GM20431 (cell line): ENCODE measurements at regions not wholly inside any gene's neighbourhood (a gene's known extent, or its start where the extent isn't known, plus 50 kb on each side); places are given as distances from the start of the nearest gene placed in this dataset.

Experiments used
- in situ Hi-C: fragments of 300-500 bp; cut with MseI, MboI; formaldehyde crosslinking; loops from one replicate; pipeline ENCODE4 v1.15.0; 2020; ENCODE audit warnings: low sequenced_read_pairs; ENCODE audit not compliant: unreplicated experiment

GRCh38 chr15:94743668-94744067 lies 512.3 kb downstream of the MCTP2 start:
- in situ Hi-C loops = no loop called here

- in situ Hi-C loops = no loop called here
Measured at GRCh38 chr15:94744080-94744793, 512.9 kb downstream of the MCTP2 start.

GRCh38 chr15:94745371-94745770 lies 514.0 kb downstream of the MCTP2 start:
- in situ Hi-C loops = no loop called here

GRCh38 chr15:94747510-94747909 lies 516.1 kb downstream of the MCTP2 start:
- in situ Hi-C loops = no loop called here

- in situ Hi-C loops = no loop called here
Measured at GRCh38 chr15:94749811-94750617, 518.7 kb downstream of the MCTP2 start.

GRCh38 chr15:94760348-94760747 lies 529.0 kb downstream of the MCTP2 start:
- in situ Hi-C loops = no loop called here

- in situ Hi-C loops = no loop called here
Measured at GRCh38 chr15:94761574-94761973, 530.2 kb downstream of the MCTP2 start.

- in situ Hi-C loops = no loop called here
Measured at GRCh38 chr15:94769089-94769488, 537.7 kb downstream of the MCTP2 start.

- in situ Hi-C loops = no loop called here
Measured at GRCh38 chr15:94770199-94770598, 538.8 kb downstream of the MCTP2 start.

GRCh38 chr15:94777037-94777436 lies 545.7 kb downstream of the MCTP2 start:
- in situ Hi-C loops = no loop called here

- in situ Hi-C loops = no loop called here
Measured at GRCh38 chr15:94778840-94779239, 547.5 kb downstream of the MCTP2 start.

- in situ Hi-C loops = no loop called here
Measured at GRCh38 chr15:94780166-94780565, 548.8 kb downstream of the MCTP2 start.

GRCh38 chr15:94785091-94785490 lies 553.7 kb downstream of the MCTP2 start:
- in situ Hi-C loops = no loop called here

- in situ Hi-C loops = no loop called here
Measured at GRCh38 chr15:94791008-94791407, 559.6 kb downstream of the MCTP2 start.

- in situ Hi-C loops = no loop called here
Measured at GRCh38 chr15:94791510-94791909, 560.1 kb downstream of the MCTP2 start.

GRCh38 chr15:94792196-94792595 lies 560.8 kb downstream of the MCTP2 start:
- in situ Hi-C loops = no loop called here

GRCh38 chr15:94793207-94793606 lies 561.8 kb downstream of the MCTP2 start:
- in situ Hi-C loops = no loop called here

GRCh38 chr15:94793641-94794040 lies 562.3 kb downstream of the MCTP2 start:
- in situ Hi-C loops = no loop called here

- in situ Hi-C loops = no loop called here
Measured at GRCh38 chr15:94804613-94805012, 573.3 kb downstream of the MCTP2 start.

- in situ Hi-C loops = no loop called here
Measured at GRCh38 chr15:94815110-94815731, 583.9 kb downstream of the MCTP2 start.

GRCh38 chr15:94815914-94816313 lies 584.6 kb downstream of the MCTP2 start:
- in situ Hi-C loops = no loop called here
